ENCODE measurements at regions not wholly inside any gene's neighbourhood (a gene's known extent, or its start where the extent isn't known, plus 50 kb on each side); places are given as distances from the start of the nearest gene placed in this dataset.

DNA sequence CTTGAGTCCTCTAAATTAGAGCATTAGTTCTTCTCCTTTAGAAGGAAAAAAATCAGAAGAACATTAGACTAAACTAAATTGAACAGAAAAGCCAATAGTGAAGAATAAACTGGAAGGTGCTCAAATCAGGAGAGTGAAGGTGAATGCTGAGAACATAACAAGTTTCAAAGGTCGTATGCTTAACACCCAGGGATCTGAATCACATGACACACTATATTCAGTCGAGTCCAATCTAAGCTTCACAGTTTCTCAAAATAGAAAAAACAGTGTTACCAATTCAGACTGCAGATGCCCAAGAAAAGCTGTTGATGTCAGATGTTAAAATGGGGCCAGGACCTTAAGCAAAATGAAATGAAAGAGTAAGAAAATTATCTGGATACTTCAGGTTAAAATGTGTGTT, 614.5 kb downstream of the EFNA5 start:
- Histone ChIP-seq H2AK5ac (ENCODE audit: low read depth, low read length) (no peak overlapping the region), H2BK20ac (ENCODE audit: low read depth, low read length) (no peak overlapping the region), H4K91ac (ENCODE audit: insufficient read depth, low read depth, low read length) (no peak overlapping the region), H3K18ac (ENCODE audit: low read depth, low read length) (no peak overlapping the region), H2AFZ (replicated peaks; ENCODE audit: low read length, poor library complexity) (no peak overlapping the region), H3K14ac (replicated peaks; ENCODE audit: low read depth, low read length) (no peak overlapping the region), H2BK5ac (ENCODE audit: low read depth, low read length, poor library complexity, severe bottlenecking) (no peak overlapping the region), H3K36me3 (ENCODE audit: control insufficient read depth, insufficient read depth, low read length) (no peaks in the 10 kb centered on the region), H4K8ac (ENCODE audit: low read depth in 2 of 2, low read length in 2 of 2) (no peak overlapping the region), H3K4me2 (ENCODE audit: low read depth, low read length) (no peak overlapping the region), H2AK9ac (replicated peaks; ENCODE audit: low read depth, low read length, poor library complexity) (no peak overlapping the region), H2BK120ac (ENCODE audit: low read depth, low read length) (no peak overlapping the region), H3K4me1 (ENCODE audit: control insufficient read depth, insufficient read depth, low read length) (no peaks in the 10 kb centered on the region), H3K9me3 (ENCODE audit: control insufficient read depth, insufficient read depth, low read length) (no peaks in the 10 kb centered on the region), H2BK15ac (ENCODE audit: low read depth, low read length) (no peak overlapping the region), H3K4me3 (ENCODE audit: insufficient read depth, low read depth, low read length) (no peak overlapping the region), H3K27me3 (ENCODE audit: control insufficient read depth, insufficient read depth, low read length) (no peaks in the 10 kb centered on the region), H3K27ac (ENCODE audit: insufficient read depth, low read length) (no peak overlapping the region), H3K9me1 (ENCODE audit: insufficient read depth, low read length) (no peaks in the 10 kb centered on the region), H3K23ac (ENCODE audit: low read depth, low read length) (no peak overlapping the region), H4K5ac (ENCODE audit: low read depth, low read length) (no peak overlapping the region), H3K56ac (ENCODE audit: extremely low read depth, insufficient read depth, low read length) (no peak overlapping the region), H3K4ac (ENCODE audit: low read depth, low read length) (no peak overlapping the region), H3K79me1 (ENCODE audit: low read depth in 1 of 2, low read length in 2 of 2) (no peaks in the 10 kb centered on the region), H3K9ac (ENCODE audit: low read depth, low read length) (no peak overlapping the region), H4K20me1 (ENCODE audit: insufficient read depth, low read length) (no peaks in the 10 kb centered on the region)
- POLR2A ChIA-PET (ENCODE audit: unreplicated experiment), result no interaction called here
- TF ChIP-seq USF2 (IDR thresholded peaks at IDR 0.05; ENCODE audit: low read depth, low read length), result no peak
- TF ChIP-seq POLR2A (IDR thresholded peaks at IDR 0.05; ENCODE audit: low read depth, low read length), result no peak
- TF ChIP-seq CHD1 (IDR thresholded peaks at IDR 0.05; ENCODE audit: low read depth, low read length), result no peak
- no peak for TF ChIP-seq ELK1 (IDR thresholded peaks at IDR 0.05; ENCODE audit: borderline replicate concordance, low read depth, low read length)
- TF ChIP-seq MXI1 (IDR thresholded peaks at IDR 0.05; ENCODE audit: borderline replicate concordance, low read depth, low read length), result no peak
- no peak for TF ChIP-seq SMC3 (IDR thresholded peaks at IDR 0.05; ENCODE audit: low read depth, low read length)
- TF ChIP-seq BHLHE40 (IDR thresholded peaks at IDR 0.05; ENCODE audit: low read depth, low read length), result no peak
- DNase-seq, result no peak
- CTCF ChIA-PET, result no interaction called here
- in situ Hi-C loops (cut with MboI; ENCODE audit: low sequenced_read_pairs), result no loop called here
- no CpG with 5 or more reads among the region's 2 CpGs for WGBS, 2 experiments (ENCODE audit: extremely low coverage in 2 of 2, insufficient read length in 1 of 2)
- no peak for ATAC-seq (ENCODE audit: low read depth)
- dilution Hi-C loops (cut with HindIII; ENCODE audit: low sequenced_read_pairs, unreplicated experiment), result no loop called here
- intact Hi-C loops (cut with micrococcal nuclease), result no loop called here
- no TSS peak for BruUV-seq (replicated peaks)

Measured in IMR-90 (cell line).